Pons (tissue), 1 donor: ENCODE measurements at regions not wholly inside any gene's neighbourhood (a gene's known extent, or its start where the extent isn't known, plus 50 kb on each side); places are given as distances from the start of the nearest gene placed in this dataset.

Source experiments
- DNase-seq: peaks from one replicate; pipeline ENCODE4 v3.0.0-alpha.2; 2016; ENCODE audit warnings: low spot score

DNA sequence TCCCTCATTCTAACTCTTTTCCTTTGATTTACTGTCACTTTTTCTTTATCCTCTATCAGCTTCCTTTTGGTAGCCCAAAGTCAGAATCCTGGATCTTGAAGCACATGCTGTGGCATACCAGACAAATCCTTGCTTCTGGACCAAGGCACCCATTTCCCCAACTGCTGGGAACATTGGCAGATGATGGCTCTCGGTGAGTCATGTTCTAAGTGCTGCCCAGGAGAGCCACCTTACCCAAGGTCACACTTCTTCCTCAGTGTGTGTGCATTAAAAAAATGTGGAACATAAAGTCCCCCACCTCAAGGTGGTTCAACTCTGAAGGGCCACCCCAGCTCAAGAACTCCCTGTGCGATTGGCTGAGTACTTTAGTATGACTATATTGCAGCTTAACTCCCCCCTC lies 141.4 kb upstream of the PUM3 start:
- no peak for DNase-seq

DNA sequence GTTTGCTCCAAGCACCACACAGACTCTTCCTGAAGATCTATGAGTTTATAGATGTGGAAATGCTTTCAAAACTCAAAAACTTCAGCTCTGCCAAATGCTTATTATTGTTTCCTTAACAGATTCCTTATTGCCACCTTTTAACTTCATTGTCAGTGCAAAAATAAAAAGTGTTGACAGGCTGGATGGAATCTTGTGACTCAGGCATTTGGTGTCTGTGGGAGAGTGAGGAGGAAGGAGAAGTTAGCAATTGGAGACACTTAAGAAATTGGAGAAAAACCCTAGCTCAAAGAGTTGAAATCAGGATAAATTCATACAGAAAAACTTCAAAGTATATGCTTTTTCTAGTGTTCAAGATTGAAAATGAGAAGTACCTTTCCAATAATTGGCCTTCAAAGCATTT lies 140.6 kb upstream of the PUM3 start:
- DNase-seq: no peak

DNA sequence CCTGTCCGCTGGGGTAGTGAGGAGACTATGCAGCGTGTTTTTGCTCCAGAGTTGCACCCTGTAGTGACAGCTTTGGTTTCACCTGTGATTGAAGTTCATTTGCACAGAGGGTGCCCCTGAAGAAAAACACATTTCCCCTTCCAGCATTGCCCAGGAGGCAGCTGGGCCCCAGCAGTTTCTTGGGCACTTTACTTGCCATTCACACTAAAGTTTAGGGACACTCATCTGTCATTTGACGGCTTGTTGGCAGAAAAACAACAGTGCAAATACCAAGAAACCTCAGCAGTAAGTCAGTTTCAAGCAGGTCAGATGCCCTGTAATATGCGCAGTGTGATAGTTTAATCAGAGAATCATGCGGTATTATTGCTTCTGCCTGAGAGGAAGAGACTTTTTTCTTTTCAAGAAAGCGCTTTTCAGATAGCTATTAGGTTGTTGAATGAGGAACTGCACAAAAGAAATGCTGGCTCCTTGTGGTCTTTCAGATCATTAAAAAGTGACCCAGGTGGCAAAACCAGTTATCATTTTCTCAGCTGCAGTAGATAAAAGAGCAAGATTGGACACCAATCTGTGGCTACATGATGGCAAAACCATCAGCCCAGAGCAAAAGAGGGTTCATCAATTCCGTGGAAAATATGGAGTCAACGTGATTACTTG lies 136.2 kb upstream of the PUM3 start:
- no peak for DNase-seq

DNA sequence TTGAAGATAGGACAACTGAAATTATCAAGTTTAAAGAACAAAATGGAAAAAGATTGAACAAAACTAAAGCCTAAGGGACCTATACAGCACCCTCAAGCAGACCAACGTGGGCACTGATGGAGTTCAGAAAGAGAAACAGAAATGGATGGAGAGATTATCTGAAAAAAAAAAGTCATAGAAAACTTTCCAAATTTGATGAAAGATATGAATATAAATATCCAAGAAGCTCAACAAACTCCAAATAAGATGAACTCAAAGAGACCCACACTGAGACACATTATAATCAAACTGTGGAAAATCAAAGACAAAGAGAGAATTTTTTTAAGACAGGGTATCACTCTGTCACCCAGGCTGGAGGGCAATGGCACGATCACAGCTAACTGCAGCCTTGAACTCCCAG lies 128.6 kb upstream of the PUM3 start:
- no peak for DNase-seq

DNA sequence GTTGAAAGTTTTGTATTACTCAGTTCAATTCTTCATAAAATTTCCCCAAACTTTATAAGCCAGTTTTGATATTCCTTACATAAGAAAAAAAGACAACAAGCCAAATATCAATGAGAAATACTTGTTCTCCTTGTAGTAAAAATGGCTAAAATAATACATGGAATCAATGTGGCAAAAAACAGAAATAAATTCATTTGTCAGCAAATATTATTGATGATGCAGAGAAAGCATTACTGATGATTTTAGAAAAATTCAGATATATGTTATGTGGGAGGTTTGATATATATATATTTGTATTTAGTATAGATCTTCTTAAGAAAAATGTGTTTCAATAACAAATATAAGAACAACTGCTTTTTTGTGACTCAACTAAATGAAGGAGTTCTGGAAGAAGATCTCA lies 127.0 kb upstream of the PUM3 start:
- DNase-seq: no peak

DNA sequence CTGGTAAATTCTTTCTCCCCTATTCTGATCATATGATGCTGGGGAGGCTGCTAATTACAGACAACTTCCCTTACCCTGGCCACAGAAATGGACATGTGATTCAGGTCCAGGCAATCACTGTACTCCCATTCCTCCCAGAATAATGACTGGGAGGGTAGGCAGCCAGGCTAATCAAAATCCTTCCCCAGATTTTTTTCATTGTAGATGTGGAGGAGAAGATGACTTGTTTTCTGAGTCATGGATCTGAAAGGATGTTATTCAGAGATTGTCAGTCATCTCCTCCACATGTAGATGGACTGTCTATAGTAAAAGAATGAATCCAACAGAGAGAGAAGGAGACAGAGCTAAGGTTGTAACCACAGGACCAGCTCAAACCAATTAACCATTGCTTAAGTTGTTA lies 123.9 kb upstream of the PUM3 start:
- DNase-seq: no peak

GRCh38 chr9:2966565-2967300 lies 122.8 kb upstream of the PUM3 start:
- no peak for DNase-seq

DNA sequence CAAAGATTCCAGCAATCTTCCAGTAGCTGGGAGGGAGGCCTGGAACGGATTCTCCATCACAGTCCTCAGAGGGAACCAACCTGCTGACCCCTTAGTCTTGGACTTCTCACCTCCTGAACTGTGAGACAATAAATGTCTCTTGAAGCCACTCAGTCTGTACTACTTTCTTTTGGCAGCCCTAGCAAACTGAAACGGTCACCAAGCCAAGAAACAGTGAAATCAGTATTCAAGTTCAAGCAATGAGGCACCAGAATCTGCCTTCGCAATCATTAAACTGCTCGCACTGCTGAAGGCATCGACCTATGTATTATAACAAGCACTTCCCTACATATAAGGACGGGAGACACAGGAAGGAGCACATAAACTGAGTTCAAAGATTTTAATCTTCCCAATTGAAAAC lies 120.6 kb upstream of the PUM3 start:
- DNase-seq: peak; percentile 6

DNA sequence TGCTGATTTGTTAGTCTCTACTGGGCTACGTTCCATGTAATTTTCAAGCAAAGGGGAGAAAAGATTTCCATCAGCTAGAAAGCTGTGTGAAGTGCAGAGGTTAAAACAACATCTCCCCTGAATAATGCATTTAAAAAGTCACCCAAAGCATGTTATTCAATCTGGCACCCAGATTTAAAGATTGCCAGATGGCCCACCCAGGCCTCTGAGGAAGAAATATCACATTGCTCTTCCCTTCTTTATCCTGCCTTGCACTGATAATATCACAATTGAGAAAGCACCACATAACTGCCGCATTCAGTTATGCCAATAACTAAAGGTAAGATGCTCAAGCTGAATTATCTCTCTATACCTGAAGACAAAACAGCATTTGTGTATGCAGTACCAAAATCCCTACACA lies 119.4 kb upstream of the PUM3 start:
- DNase-seq: no peak

GRCh38 chr9:2962471-2963172 lies 118.7 kb upstream of the PUM3 start:
- no peak for DNase-seq

DNA sequence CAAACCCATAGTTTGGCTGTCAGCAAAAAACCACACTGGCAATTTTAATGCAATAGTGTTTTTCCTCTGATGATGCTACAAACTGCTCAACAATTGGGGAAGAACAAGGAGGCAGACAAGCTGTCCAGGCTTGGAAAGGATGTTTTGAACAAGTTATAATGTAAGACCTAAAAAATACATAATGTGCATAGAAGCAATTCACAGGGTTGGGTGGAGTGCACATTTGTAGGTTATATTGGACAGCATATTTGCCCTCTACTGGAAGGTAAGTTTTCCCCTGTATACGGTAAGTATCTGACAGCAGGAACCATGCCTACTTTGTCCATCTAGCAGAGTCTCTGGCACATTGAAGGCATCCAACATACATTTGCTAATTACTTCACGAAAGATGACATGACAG lies 114.3 kb upstream of the PUM3 start:
- no peak for DNase-seq

GRCh38 chr9:2957656-2958200 lies 113.8 kb upstream of the PUM3 start:
- no peak for DNase-seq

DNA sequence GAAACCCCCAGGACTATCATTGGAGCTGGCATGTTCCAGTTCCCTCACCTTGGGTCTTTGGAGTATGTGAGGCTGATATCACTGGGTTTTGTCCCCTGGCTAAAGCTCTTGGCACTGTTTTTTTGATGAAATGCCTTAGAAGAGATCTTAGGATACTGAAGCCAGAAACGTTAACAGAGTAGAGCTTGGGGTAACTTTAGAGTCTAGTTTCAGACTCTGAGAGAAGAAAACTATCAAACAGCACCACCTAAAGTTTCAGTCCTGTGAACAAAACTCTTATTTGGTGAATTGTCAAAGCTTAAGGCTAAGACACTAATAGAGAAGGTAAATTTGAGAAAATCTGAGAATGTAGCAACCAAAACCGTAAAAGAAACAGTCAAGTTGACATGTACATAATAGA lies 111.7 kb upstream of the PUM3 start:
- peak; percentile 17 for DNase-seq

GRCh38 chr9:2939368-2939767 lies 95.5 kb upstream of the PUM3 start:
- peak; percentile 69 for DNase-seq

DNA sequence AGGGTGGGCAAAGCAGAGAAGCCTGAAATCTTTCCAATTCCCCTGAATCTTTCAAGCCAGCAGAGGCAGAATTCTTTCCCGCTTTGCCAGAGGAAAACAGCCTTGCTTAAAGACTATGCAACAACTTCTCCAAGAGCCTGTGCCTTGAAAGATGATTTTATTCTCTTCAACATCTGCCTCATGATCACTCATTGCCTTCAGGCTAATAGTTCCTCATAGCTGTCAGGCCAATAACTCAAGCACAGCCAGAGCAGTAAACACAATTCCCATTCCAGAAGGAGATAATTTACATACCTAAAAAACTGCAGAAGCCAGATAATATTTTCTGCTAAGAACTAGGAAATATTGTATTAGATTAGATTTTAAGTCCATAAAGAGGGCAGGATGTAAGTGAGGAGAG lies 92.3 kb upstream of the PUM3 start:
- DNase-seq: no peak

DNA sequence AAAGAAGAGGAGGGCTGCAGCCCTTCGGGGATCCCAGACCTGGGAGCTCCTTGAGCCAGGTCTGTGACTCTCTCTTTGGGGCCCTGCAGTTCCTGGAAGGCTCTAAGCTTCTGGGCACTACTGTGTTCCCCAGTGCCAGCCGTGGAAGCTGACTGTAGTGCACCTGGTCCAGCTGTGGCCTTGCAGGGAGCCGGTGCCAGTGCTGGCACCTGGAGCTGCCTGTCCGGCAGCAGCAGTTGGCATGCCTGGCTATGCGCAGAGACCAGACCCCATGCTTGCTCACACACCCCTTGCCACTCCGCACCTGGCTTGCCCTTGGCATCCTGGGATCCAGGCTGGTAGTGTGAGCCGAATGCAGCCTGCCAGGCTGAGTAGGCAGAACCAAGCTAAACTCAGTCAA lies 91.0 kb upstream of the PUM3 start:
- no peak for DNase-seq

DNA sequence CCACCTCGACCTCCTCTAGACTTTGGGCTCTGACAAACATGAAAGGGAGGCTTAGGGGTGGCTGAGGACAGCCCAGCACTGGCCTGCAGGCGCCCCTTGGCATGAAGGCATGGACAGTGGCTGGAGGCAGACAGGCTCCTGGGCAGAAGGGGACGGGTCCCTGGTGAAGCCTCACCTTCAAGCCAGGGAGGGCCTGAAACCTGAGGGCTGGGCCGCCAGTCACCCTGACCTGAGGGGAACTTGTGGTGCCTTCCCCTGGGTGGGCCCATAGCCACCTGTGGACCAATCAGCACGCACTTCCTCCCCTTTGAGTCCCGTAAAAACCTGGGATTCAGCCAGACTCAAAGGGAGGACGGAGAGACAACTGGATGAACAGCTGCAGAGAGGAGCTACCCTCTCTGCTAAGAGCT lies 90.4 kb upstream of the PUM3 start:
- DNase-seq: no peak

DNA sequence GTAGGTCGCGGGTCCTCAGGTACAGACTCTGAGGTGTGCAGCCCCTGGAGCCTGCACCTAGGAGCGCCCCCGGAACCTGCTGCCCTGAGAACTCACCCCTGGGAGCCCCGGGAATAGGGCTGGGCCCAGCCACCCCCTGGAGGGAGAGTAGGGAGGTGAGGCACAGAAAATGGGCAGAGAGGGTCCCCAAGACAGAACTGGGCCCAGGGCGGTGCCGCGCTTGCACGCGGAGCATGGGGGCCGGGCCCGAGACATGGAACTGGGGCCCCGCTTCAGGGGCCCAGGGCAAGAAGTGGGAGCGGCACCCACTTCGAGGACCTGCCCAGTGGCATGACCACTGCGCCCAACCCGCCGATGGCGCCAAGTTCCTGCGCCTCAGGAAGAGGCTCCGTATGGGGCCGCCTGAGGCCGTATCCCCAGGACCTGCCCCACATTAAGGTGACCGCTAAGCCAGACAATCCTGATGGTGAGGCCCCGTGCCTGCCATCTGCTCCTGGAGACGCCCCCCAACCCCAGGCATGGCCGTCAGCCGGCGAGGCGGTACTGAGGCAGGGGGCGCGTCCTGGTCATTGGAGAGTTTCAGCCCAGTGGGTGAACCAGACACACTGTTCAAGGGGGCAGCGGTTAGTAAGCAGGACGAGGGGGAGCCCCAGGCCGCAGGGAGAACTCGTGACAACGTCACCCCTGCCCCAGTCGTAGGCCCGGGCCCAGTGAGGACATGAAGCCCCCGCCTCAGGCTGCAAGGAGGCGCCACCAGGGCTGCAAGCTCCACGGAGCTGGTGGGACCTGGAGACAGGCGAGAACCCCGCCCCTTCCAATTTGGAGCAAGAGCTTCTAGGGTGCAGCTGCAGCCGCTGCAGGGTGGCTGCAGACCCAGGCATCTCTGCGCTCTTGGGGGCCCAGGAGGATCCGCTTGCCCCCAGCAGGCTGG lies 89.5 kb upstream of the PUM3 start:
- no peak for DNase-seq

- no peak for DNase-seq
Observed at GRCh38 chr9:2928411-2928810, 84.5 kb upstream of the PUM3 start.

DNA sequence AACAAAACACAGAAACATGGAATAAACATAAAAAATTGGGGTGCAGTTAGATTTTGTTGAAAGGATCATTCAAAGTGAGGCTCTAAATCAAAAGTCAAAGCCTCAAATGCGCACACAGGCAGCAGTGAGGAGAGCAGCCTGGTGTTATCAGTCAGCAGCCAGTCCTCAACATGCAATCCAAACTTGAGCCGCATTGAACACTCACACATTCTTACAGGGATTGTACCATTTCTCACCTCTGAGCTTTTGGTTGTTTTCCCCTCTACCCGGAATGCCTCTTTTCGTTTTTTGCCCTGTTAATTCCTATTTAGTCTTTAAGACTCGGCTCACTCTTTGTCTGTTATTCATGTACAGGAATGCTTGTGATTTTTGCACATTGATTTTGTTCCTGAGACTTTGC lies 81.1 kb upstream of the PUM3 start:
- DNase-seq: no peak

DNA sequence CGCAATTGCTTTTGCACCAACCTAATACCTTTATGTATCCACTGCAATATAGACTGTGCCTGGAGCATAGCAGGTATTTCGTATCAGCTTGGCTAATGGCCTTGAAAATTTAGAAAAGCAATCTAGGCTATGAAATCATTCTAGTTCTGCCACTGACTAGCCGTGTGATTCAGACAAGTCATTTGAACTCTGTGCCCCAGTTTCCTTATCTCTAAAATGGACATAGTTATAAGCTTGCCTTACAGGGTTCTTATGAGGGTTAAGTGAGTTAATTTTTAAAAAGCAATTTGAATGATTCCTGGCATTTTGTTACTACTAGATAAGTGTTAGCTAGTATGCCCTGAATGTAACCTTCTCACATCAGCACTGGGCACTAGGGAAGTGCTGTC lies 80.5 kb upstream of the PUM3 start:
- no peak for DNase-seq

DNA sequence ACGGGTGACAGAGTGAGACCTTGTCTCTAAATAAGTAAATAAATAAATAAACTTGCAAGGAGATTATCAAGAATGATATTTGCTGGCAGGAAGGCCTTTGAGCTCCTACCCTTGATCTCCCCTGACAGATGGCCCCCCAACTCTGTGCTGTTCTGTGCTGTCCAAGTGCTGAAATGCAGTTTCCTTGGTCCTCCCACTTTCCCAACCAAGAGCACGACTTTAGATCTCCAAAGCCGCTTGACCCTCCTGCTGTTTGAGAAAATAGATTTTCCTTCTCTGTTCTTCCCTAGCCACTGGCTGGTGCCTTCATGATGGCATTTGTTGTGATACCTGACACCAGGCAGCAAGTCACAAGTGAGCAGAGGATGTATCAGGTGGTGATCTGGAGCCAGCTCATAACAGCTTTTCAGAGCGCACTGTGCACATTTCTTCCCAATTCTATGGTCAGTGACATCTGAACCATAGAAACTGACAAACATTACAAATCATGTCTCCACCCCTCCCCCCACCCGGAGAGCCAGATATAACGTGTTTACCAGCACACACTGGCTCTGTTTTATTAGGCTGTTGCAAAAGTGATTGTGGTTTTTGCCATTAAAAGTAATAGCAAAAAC lies 80.0 kb upstream of the PUM3 start:
- no peak for DNase-seq
